Tongue (tissue), 1 donor: ENCODE measurements at regions not wholly inside any gene's neighbourhood (a gene's known extent, or its start where the extent isn't known, plus 50 kb on each side); places are given as distances from the start of the nearest gene placed in this dataset.
A peak's percentile ranks its signal among the peaks of the same experiment; 100 is the strongest.

Experiments used
- DNase-seq: peaks from one replicate; pipeline ENCODE4 v3.0.0-alpha.2; 2015

- DNase-seq: peak; percentile 79
These were observed 131.4 kb upstream of the UBASH3B start for GRCh38 chr11:122523846-122524805.

- no peak for DNase-seq
These were observed 133.9 kb upstream of the UBASH3B start for GRCh38 chr11:122521626-122522025.

GRCh38 chr11:122517403-122518379 lies 137.8 kb upstream of the UBASH3B start:
- no peak for DNase-seq

GRCh38 chr11:122516686-122517085 lies 138.8 kb upstream of the UBASH3B start:
- DNase-seq: no peak

- no peak for DNase-seq
These were observed 141.5 kb upstream of the UBASH3B start for GRCh38 chr11:122513997-122514396.

GRCh38 chr11:122513328-122513727 lies 142.2 kb upstream of the UBASH3B start:
- no peak for DNase-seq

GRCh38 chr11:122512688-122513087 lies 142.8 kb upstream of the UBASH3B start:
- DNase-seq: no peak

GRCh38 chr11:122509899-122510298 lies 145.6 kb upstream of the UBASH3B start:
- no peak for DNase-seq

- DNase-seq: no peak
These were observed 146.4 kb upstream of the UBASH3B start for GRCh38 chr11:122509091-122509490.

GRCh38 chr11:122505304-122506006 lies 150.1 kb upstream of the UBASH3B start:
- peak; percentile 93 for DNase-seq

GRCh38 chr11:122494221-122494620 lies 161.3 kb upstream of the UBASH3B start:
- peak; percentile 49 for DNase-seq

- DNase-seq: peak; percentile 87
These were observed 164.0 kb upstream of the UBASH3B start for GRCh38 chr11:122491509-122491908.

GRCh38 chr11:122488892-122489706 lies 166.4 kb upstream of the UBASH3B start:
- DNase-seq: no peak

GRCh38 chr11:122487669-122488068 lies 167.9 kb upstream of the UBASH3B start:
- no peak for DNase-seq

GRCh38 chr11:122486793-122487495 lies 168.6 kb upstream of the UBASH3B start:
- no peak for DNase-seq

GRCh38 chr11:122478986-122479385 lies 176.5 kb upstream of the UBASH3B start:
- DNase-seq: no peak

- no peak for DNase-seq
These were observed 186.6 kb upstream of the UBASH3B start for GRCh38 chr11:122468965-122469364.

- no peak for DNase-seq
These were observed 192.0 kb upstream of the UBASH3B start for GRCh38 chr11:122463530-122463929.

GRCh38 chr11:122459064-122459463 lies 196.5 kb upstream of the UBASH3B start:
- no peak for DNase-seq

GRCh38 chr11:122453586-122453985 lies 201.9 kb upstream of the UBASH3B start:
- peak; percentile 28 for DNase-seq

GRCh38 chr11:122451911-122452310 lies 203.6 kb upstream of the UBASH3B start:
- no peak for DNase-seq
